ENCODE measurements at regions not wholly inside any gene's neighbourhood (a gene's known extent, or its start where the extent isn't known, plus 50 kb on each side); places are given as distances from the start of the nearest gene placed in this dataset.

DNA sequence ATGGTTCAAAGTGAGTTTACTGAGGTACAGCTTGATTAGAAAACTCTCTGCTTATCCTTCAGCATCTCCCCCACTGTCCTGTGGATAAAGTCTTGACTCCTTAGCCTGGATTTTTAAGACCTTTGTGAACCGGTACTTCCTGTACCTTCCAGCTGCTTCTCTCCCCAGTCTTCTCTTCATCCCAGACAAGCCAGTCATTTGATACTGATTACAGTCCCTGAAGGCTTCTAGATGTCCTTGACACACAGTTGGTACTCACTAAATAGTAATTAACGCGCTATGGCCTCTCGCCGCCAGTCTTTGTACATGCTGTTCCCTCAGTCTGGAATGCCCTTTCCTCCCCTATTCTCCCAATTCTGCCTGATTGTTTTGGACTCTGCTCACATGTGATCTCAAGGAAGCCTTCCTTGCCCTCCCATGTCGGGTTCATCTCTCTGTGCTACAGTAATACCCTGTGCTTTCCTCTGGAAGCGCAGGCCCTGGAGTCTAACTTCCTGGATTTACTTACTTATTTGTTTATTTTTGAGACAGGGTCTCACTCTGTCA lies 50.6 kb upstream of the PTGR2 start:
- peaks cover 34% of the 10 kb centered on the region for H3K4me1 ChIP-seq (ENCODE audit: control insufficient read depth, insufficient read depth, low read length)
- no peak overlapping the region for H3K9ac ChIP-seq (ENCODE audit: low read length)
- H3K36me3 ChIP-seq (ENCODE audit: control insufficient read depth, insufficient read depth, low read length): no peaks in the 10 kb centered on the region
- H3K4me3 ChIP-seq (ENCODE audit: low read length): no peak overlapping the region
- H3K27me3 ChIP-seq (ENCODE audit: control insufficient read depth, insufficient read depth, low read length): no peaks in the 10 kb centered on the region
- no peaks in the 10 kb centered on the region for H3K9me3 ChIP-seq (ENCODE audit: control insufficient read depth, low read length)

DNA sequence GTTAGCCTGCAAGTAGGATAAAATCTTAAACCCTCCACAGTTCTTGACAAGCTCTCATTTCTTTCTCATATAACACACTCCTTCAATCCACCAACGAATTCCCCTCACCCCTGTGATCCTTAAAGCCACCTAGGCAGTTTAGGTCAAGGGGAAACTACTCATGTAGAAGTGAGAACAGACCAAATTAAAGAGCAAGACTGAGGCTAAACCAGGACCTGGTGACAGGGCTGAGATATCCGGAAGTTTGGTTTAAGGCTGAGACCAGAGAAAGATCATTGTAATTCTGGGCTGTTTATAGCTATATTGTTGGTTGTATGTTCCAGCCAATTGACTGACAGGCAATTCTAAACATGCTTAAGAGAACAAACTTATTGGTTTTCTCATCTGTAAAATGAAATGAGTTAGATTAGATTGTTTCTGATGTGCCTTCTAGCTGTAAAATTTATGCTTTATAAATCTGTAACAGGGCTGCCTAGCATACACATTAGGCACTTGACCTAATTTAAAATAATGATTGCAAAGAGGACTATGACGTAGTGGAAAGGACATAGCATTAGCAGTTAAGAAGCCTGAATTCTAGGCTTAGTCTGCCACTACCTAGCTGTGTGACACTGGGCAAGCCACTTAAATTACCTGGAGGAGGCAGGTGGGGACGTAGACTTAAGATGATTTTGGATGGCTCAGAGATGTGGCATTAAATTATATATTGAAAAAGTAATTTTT lies 53.9 kb upstream of the PTGR2 start:
- H3K4me3 ChIP-seq (ENCODE audit: low read length): no peak overlapping the region
- H3K4me1 ChIP-seq (ENCODE audit: control insufficient read depth, insufficient read depth, low read length): peaks cover 44% of the 10 kb centered on the region
- H3K9me3 ChIP-seq (ENCODE audit: control insufficient read depth, low read length): no peaks in the 10 kb centered on the region
- H3K9ac ChIP-seq (ENCODE audit: low read length): peak overlapping the region; percentile 32
- no peaks in the 10 kb centered on the region for H3K36me3 ChIP-seq (ENCODE audit: control insufficient read depth, insufficient read depth, low read length)
- H3K27me3 ChIP-seq (ENCODE audit: control insufficient read depth, insufficient read depth, low read length): no peaks in the 10 kb centered on the region

DNA sequence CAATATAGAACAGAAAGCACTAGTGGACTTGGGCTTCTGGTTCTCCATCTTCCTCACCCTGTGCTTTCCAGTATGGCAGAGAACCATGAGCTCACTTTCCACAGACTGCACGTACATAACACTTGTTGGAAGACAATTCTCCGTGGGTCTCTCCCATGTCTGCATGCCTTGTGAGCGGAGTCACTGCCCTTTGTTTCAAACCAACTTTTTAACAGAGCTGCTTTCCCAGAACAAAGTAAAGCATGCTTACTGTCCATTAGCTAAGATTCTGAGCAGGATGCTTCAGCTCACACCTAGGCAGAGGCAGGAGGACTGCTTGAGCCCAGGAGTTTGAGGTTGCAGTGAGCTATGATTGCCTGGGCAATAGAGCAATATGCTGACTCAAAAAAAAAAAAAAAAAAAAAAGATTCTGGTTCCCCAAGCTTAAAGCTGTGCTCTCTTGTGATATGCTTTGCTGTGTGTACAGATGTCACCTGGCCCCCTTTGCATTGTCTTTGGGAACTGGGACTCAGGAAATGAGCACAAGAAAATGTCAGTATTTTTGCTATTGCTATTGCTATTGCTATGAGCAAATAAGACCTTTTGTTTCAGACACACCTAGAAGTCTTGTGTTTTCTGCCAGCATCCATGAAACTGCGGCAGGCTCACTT lies 54.6 kb upstream of the PTGR2 start:
- Histone ChIP-seq H3K27me3 (ENCODE audit: control insufficient read depth, insufficient read depth, low read length) (no peaks in the 10 kb centered on the region), H3K36me3 (ENCODE audit: control insufficient read depth, insufficient read depth, low read length) (no peaks in the 10 kb centered on the region), H3K9me3 (ENCODE audit: control insufficient read depth, low read length) (no peaks in the 10 kb centered on the region), H3K4me3 (ENCODE audit: low read length) (no peak overlapping the region), H3K4me1 (ENCODE audit: control insufficient read depth, insufficient read depth, low read length) (peaks cover 38% of the 10 kb centered on the region), H3K9ac (ENCODE audit: low read length) (no peak overlapping the region)

DNA sequence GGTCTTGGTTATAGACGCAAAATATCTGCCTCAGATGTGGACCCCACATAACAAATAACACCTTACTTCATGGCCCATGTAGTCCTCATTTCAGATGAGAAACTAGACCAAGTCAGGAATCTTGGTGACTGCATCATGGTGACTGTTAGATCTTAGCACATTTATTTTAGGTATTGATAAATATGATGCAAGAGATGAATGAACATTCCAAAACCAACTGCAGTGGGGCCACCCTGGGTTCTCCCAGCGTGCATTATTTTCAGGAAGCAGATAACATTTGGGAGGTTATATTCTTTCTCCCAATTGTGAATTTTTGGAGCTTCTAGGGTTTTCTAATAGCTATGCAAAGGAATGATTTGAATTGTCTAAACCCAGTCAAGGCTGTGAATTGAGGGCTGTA lies 55.2 kb upstream of the PTGR2 start:
- Histone ChIP-seq H3K9me3 (ENCODE audit: control insufficient read depth, low read length) (no peaks in the 10 kb centered on the region), H3K4me1 (ENCODE audit: control insufficient read depth, insufficient read depth, low read length) (peaks cover 38% of the 10 kb centered on the region), H3K4me3 (ENCODE audit: low read length) (no peak overlapping the region), H3K27me3 (ENCODE audit: control insufficient read depth, insufficient read depth, low read length) (no peaks in the 10 kb centered on the region), H3K9ac (ENCODE audit: low read length) (no peak overlapping the region), H3K36me3 (ENCODE audit: control insufficient read depth, insufficient read depth, low read length) (no peaks in the 10 kb centered on the region)

DNA sequence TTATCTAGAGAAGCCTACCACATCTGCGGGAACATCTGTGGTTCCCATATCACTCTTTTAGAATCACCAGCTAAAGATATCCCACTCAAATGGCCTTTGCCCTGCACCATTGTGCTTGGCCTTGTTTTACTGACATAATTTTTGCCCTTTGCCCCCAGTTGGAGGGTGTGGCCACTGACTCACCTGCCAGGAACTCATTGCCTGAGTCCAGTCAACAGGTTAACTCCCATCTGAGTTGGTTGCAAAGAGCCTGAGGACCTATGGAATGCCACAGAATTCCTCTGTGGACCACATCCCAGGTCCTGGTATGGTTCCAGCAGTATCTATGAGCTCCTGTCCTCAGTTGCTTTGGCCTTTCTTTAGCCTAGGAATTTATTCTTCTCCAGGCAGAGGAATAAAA lies 55.7 kb upstream of the PTGR2 start:
- Histone ChIP-seq H3K27me3 (ENCODE audit: control insufficient read depth, insufficient read depth, low read length) (no peaks in the 10 kb centered on the region), H3K9me3 (ENCODE audit: control insufficient read depth, low read length) (no peaks in the 10 kb centered on the region), H3K9ac (ENCODE audit: low read length) (no peak overlapping the region), H3K4me3 (ENCODE audit: low read length) (no peak overlapping the region), H3K36me3 (ENCODE audit: control insufficient read depth, insufficient read depth, low read length) (no peaks in the 10 kb centered on the region), H3K4me1 (ENCODE audit: control insufficient read depth, insufficient read depth, low read length) (peaks cover 38% of the 10 kb centered on the region)

DNA sequence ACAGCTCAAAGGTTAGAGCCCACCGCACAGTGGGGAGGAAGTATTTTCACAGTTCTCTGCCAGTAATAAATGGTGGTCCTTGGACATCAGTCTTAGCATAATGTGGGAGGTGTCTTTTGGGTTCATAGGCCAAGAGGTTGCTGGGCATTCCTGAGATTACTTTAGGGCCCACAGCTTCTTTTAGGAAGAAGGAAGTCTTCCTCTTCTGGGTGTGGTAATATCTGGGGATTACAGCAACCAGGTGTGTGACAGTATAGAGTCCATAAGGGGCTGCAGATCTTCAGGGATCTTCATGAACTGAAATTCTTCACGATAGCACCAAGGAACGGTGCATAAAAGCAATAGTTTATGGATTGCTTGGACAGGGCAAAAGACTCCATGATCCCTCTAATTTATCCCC lies 56.2 kb upstream of the PTGR2 start:
- no peak overlapping the region for H3K9ac ChIP-seq (ENCODE audit: low read length)
- H3K9me3 ChIP-seq (ENCODE audit: control insufficient read depth, low read length): no peaks in the 10 kb centered on the region
- H3K27me3 ChIP-seq (ENCODE audit: control insufficient read depth, insufficient read depth, low read length): no peaks in the 10 kb centered on the region
- H3K4me3 ChIP-seq (ENCODE audit: low read length): no peak overlapping the region
- peaks cover 38% of the 10 kb centered on the region for H3K4me1 ChIP-seq (ENCODE audit: control insufficient read depth, insufficient read depth, low read length)
- H3K36me3 ChIP-seq (ENCODE audit: control insufficient read depth, insufficient read depth, low read length): no peaks in the 10 kb centered on the region

DNA sequence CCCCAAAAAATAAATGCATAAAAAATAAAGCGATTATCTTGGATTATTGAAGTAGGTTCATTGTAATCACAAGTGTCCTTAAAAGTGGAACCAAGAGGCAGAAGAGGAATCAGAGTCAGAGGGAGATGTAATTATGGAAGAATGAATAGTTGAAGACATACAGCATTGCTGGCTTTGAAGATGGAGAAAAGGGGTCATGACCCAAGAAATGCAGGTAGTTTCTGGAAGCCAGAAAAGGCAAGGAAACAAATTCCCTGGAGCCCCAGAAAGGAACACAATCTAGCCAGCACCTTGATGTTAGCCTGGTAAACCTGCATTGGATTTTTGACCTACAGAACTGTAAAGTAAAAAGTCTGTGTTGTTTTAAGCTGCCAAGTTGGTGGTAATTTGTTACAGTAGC lies 57.5 kb upstream of the PTGR2 start:
- Histone ChIP-seq H3K9ac (ENCODE audit: low read length) (peak overlapping the region; percentile 18), H3K4me1 (ENCODE audit: control insufficient read depth, insufficient read depth, low read length) (peaks cover 46% of the 10 kb centered on the region)

DNA sequence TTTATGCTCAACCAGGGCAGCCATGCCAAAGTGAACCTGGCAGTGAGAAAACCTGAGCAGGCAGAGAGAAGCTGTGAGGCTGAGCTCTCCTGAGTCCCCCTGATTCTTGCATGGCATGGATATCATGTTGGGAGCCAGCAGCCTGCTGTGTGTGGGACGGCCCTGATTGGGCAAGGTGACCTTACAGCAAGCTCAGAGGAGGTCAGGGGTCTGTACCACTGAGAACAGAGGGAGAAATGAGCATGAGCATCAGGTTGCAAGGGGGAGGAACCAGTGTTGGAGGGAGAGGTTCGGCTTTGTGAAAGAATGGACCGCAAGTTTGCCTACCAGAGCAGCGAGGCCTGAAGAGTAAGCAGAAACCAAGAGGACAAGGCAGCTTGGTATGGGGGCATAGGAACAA lies 59.1 kb upstream of the PTGR2 start:
- no peaks in the 10 kb centered on the region for H3K27me3 ChIP-seq (ENCODE audit: control insufficient read depth, insufficient read depth, low read length)
- H3K9me3 ChIP-seq (ENCODE audit: control insufficient read depth, low read length): no peaks in the 10 kb centered on the region
- H3K36me3 ChIP-seq (ENCODE audit: control insufficient read depth, insufficient read depth, low read length): no peaks in the 10 kb centered on the region
- no peak overlapping the region for H3K9ac ChIP-seq (ENCODE audit: low read length)
- H3K4me3 ChIP-seq (ENCODE audit: low read length): no peak overlapping the region
- peaks cover 51% of the 10 kb centered on the region for H3K4me1 ChIP-seq (ENCODE audit: control insufficient read depth, insufficient read depth, low read length)

More for the DNA sequence above, 57.5 kb upstream of the PTGR2 start:
- H3K27me3 ChIP-seq (ENCODE audit: control insufficient read depth, insufficient read depth, low read length): no peaks in the 10 kb centered on the region
- no peaks in the 10 kb centered on the region for H3K36me3 ChIP-seq (ENCODE audit: control insufficient read depth, insufficient read depth, low read length)
- no peak overlapping the region for H3K4me3 ChIP-seq (ENCODE audit: low read length)
- H3K9me3 ChIP-seq (ENCODE audit: control insufficient read depth, low read length): no peaks in the 10 kb centered on the region

DNA sequence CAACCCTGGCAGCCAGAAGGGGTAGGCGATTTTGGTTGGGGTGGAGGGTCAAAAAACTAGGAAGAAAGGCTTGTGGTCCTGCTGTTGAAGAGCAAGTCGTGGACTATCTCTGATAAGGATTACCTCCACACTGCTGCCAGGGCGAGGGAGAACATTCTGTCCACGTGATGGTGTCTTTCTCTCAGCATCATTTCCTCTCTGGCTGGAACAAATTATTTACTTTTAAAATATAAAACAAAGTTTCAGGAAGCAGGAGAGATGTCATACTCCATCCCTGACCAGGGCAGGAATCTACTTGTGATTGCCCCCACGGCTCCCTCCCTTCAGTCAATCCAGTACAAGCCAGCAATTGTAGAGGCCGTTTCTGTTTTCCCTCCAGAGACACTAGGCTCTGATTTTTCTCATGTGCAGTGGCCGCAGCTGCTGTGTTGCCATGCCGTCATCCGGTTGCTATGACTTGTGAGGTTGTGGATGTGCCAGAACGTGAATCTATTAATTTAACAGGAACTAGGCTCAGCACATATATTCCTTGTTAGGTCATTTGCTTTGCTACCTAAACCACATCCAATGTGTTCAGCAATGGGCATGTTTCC lies 61.5 kb upstream of the PTGR2 start:
- H3K4me3 ChIP-seq (ENCODE audit: low read length): no peak overlapping the region
- H3K9ac ChIP-seq (ENCODE audit: low read length): peak overlapping the region; percentile 38
- no peaks in the 10 kb centered on the region for H3K36me3 ChIP-seq (ENCODE audit: control insufficient read depth, insufficient read depth, low read length)
- no peaks in the 10 kb centered on the region for H3K9me3 ChIP-seq (ENCODE audit: control insufficient read depth, low read length)
- peaks cover 36% of the 10 kb centered on the region for H3K4me1 ChIP-seq (ENCODE audit: control insufficient read depth, insufficient read depth, low read length)
- no peaks in the 10 kb centered on the region for H3K27me3 ChIP-seq (ENCODE audit: control insufficient read depth, insufficient read depth, low read length)

DNA sequence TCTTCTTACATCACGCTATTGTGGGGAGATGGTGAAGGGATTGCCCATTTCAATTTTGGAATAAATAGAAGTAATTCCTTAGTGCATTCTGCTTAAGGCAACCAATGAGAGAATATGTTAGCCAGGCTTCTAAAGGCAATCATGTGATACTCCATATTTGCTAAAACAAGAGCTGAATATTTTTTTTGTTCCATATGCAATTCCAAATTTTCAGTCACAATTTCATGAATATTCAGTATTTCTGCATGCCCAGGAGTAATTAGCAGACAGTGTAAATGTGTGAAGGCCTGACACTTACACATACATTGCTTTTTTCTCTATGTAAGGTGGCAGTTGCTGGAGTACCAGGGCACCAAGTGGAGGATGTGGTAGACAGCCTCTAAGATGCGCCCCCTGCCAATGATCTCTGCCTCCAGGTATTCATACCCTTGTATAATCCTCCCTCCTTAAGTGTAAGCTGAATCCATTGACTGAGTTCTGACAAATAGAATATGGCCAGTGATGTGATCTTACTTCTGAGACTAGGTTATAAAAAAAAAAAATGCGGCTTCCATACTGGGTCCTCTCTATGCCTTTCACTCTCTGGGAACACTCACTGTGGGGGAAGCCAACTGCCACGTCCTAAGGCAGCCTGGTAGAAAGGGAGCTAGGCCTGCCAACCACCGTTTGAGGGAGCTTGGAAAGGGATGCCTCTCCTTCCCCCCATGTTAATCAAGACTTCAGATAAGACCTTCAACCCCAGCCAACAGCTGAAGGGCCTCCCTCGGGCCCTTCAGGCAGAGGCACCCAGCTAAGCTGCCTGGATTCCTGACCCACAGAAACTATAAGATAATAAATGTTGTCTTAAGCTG lies 62.7 kb upstream of the PTGR2 start:
- H3K4me3 ChIP-seq (ENCODE audit: low read length): no peak overlapping the region
- no peaks in the 10 kb centered on the region for H3K27me3 ChIP-seq (ENCODE audit: control insufficient read depth, insufficient read depth, low read length)
- peak overlapping the region; percentile 38 for H3K9ac ChIP-seq (ENCODE audit: low read length)
- H3K36me3 ChIP-seq (ENCODE audit: control insufficient read depth, insufficient read depth, low read length): no peaks in the 10 kb centered on the region
- peaks cover 36% of the 10 kb centered on the region for H3K4me1 ChIP-seq (ENCODE audit: control insufficient read depth, insufficient read depth, low read length)
- no peaks in the 10 kb centered on the region for H3K9me3 ChIP-seq (ENCODE audit: control insufficient read depth, low read length)

DNA sequence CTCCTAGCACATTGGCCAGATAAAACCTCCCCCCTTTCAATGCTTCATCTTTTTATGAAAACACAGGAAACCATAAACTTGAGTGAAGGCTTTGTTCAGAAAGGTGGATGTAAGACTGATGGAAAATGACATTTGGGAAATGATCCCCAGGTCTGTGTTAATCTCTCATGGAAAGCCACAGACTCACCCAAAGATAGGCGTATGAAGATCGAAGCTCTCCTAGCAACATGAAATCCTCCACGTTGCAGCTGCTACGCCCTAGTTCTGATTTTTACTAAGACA lies 63.4 kb upstream of the PTGR2 start:
- peak overlapping the region; percentile 87 for H3K9ac ChIP-seq (ENCODE audit: low read length)
- H3K4me1 ChIP-seq (ENCODE audit: control insufficient read depth, insufficient read depth, low read length): peaks cover 43% of the 10 kb centered on the region
- no peaks in the 10 kb centered on the region for H3K9me3 ChIP-seq (ENCODE audit: control insufficient read depth, low read length)
- no peaks in the 10 kb centered on the region for H3K36me3 ChIP-seq (ENCODE audit: control insufficient read depth, insufficient read depth, low read length)
- no peak overlapping the region for H3K4me3 ChIP-seq (ENCODE audit: low read length)
- no peaks in the 10 kb centered on the region for H3K27me3 ChIP-seq (ENCODE audit: control insufficient read depth, insufficient read depth, low read length)
